ENCODE measurements at regions not wholly inside any gene's neighbourhood (a gene's known extent, or its start where the extent isn't known, plus 50 kb on each side); places are given as distances from the start of the nearest gene placed in this dataset.

DNA sequence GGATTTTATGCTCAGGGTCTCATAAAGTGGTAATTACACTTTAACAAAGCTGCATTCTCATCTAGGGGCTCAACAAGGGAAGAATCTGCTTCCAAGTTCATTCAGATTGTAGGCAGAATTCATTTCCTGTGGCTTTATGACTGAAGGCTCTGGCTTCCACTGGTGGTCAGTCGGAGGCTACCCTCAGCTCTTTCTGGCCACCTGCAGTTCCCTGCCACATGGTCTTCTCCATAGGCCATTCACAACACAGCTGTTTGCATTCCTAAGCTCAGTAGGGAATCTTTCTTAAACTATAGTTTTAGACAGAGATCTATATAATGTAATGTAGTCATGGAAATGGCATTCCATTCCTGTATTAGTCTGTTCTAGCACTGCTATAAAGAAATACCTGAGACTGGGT is 973.0 kb upstream of the SLIT2 start:
- Histone ChIP-seq H3K4me3 (ENCODE audit: low read length in 2 of 2) (no peak overlapping the region), H3K36me3 (ENCODE audit: control insufficient read depth in 2 of 2, insufficient read depth in 2 of 2, low read length in 2 of 2) (no peaks in the 10 kb centered on the region), H3K4me1 (ENCODE audit: control insufficient read depth in 2 of 2, insufficient read depth in 2 of 2, low read length in 2 of 2) (no peaks in the 10 kb centered on the region), H3K9ac (ENCODE audit: low read depth in 1 of 2, low read length in 2 of 2) (no peak overlapping the region), H3K9me3 (ENCODE audit: control insufficient read depth in 2 of 2, low read length in 2 of 2) (no peaks in the 10 kb centered on the region), H3K27me3 (ENCODE audit: control insufficient read depth in 2 of 2, insufficient read depth in 2 of 2, low read length in 2 of 2) (no peaks in the 10 kb centered on the region), H3K27ac (ENCODE audit: low read depth in 2 of 2, low read length in 2 of 2) (no peak overlapping the region)

DNA sequence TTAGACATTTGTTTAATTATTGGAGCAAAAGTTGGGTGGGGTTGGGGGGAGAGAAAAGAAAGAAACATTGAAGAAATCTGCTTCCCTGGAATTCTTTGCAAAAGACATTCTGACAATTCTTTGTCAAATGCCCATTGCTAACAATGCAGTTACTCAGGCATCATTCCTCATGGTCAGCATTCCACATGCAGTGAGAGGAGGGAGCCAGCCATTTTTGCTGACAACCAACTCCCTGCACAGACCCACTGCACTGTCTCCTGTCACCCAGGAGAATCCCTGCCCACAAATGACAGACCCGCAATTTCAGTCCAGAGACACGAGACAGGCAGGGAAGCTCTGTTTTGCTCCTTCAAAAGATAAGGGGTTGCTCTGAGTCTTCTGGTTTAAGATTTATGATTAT is 985.1 kb upstream of the SLIT2 start:
- Histone ChIP-seq H3K27ac (ENCODE audit: low read depth in 2 of 2, low read length in 2 of 2) (no peak overlapping the region), H3K9me3 (ENCODE audit: control insufficient read depth in 2 of 2, low read length in 2 of 2) (no peaks in the 10 kb centered on the region), H3K4me1 (ENCODE audit: control insufficient read depth in 2 of 2, insufficient read depth in 2 of 2, low read length in 2 of 2) (no peaks in the 10 kb centered on the region), H3K36me3 (ENCODE audit: control insufficient read depth in 2 of 2, insufficient read depth in 2 of 2, low read length in 2 of 2) (no peaks in the 10 kb centered on the region), H3K9ac (ENCODE audit: low read depth in 1 of 2, low read length in 2 of 2) (no peak overlapping the region), H3K4me3 (ENCODE audit: low read length in 2 of 2) (no peak overlapping the region), H3K27me3 (ENCODE audit: control insufficient read depth in 2 of 2, insufficient read depth in 2 of 2, low read length in 2 of 2) (no peaks in the 10 kb centered on the region)

DNA sequence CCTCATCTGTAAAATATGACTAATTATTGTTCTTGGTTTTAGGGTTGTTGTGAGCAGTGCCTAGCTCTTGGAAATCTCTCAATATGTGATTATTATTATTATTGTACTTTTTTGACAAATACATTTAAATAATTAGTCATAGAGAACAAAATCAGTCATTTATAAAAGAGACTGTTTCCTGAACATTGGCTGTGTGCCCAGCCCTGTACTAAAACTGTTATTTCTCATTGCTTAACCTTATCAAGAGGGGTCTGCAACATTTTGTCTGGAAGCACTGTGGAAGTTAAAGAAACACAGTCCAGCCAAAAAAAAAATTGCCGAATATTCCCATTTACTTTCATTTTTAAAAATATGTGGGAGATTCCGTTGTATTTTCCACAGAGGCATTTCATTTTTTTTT is 989.2 kb upstream of the SLIT2 start:
- H3K9ac ChIP-seq (ENCODE audit: low read depth in 1 of 2, low read length in 2 of 2) = no peak overlapping the region
- no peak overlapping the region for H3K4me3 ChIP-seq (ENCODE audit: low read length in 2 of 2)
- H3K4me1 ChIP-seq (ENCODE audit: control insufficient read depth in 2 of 2, insufficient read depth in 2 of 2, low read length in 2 of 2) = no peaks in the 10 kb centered on the region
- H3K27ac ChIP-seq (ENCODE audit: low read depth in 2 of 2, low read length in 2 of 2) = no peak overlapping the region
- H3K27me3 ChIP-seq (ENCODE audit: control insufficient read depth in 2 of 2, insufficient read depth in 2 of 2, low read length in 2 of 2) = no peaks in the 10 kb centered on the region
- H3K36me3 ChIP-seq (ENCODE audit: control insufficient read depth in 2 of 2, insufficient read depth in 2 of 2, low read length in 2 of 2) = no peaks in the 10 kb centered on the region
- no peaks in the 10 kb centered on the region for H3K9me3 ChIP-seq (ENCODE audit: control insufficient read depth in 2 of 2, low read length in 2 of 2)

DNA sequence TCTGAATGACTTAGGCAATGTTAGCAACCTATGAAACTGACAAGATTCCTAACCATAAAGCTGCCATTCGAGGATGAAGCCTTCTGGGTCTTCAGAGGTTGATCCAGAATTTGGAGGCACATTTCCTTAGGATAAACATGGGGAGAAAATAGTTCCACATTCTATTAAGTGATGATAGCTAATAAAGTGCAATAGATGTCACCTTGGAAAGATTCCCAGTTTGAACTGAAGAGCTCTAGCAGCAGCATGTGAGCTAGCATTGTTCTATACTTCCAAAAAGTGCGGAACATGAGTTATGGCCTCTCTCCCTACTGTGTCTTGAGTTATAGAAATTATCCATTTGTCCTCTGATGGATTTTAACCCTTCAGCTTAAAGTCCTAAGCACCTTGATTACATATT is 991.4 kb upstream of the SLIT2 start:
- H3K27ac ChIP-seq (ENCODE audit: low read depth in 2 of 2, low read length in 2 of 2) = no peak overlapping the region
- H3K4me1 ChIP-seq (ENCODE audit: control insufficient read depth in 2 of 2, insufficient read depth in 2 of 2, low read length in 2 of 2) = no peaks in the 10 kb centered on the region
- H3K9ac ChIP-seq (ENCODE audit: low read depth in 1 of 2, low read length in 2 of 2) = no peak overlapping the region
- H3K27me3 ChIP-seq (ENCODE audit: control insufficient read depth in 2 of 2, insufficient read depth in 2 of 2, low read length in 2 of 2) = no peaks in the 10 kb centered on the region
- H3K9me3 ChIP-seq (ENCODE audit: control insufficient read depth in 2 of 2, low read length in 2 of 2) = no peaks in the 10 kb centered on the region
- H3K4me3 ChIP-seq (ENCODE audit: low read length in 2 of 2) = no peak overlapping the region
- no peaks in the 10 kb centered on the region for H3K36me3 ChIP-seq (ENCODE audit: control insufficient read depth in 2 of 2, insufficient read depth in 2 of 2, low read length in 2 of 2)

DNA sequence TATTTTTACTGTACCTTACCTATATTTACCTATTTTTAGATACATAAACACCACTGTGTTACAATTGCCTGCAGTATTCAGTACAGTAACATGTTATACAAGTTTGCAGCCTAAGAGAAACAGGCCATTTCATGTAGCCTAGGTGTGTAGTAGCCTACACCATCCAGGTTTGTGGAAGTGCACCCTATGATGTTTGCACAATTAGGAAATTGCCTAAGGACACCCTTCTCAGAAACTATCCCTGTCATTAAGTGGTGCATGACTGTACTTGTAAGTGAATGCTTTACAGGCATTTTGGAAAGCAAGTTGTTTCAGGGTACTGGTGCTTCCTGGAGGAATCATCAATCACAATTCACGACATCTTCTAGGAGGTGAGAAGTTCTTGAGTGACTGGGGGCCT is 991.8 kb upstream of the SLIT2 start:
- Histone ChIP-seq H3K4me1 (ENCODE audit: control insufficient read depth in 2 of 2, insufficient read depth in 2 of 2, low read length in 2 of 2) (no peaks in the 10 kb centered on the region), H3K9ac (ENCODE audit: low read depth in 1 of 2, low read length in 2 of 2) (no peak overlapping the region)

DNA sequence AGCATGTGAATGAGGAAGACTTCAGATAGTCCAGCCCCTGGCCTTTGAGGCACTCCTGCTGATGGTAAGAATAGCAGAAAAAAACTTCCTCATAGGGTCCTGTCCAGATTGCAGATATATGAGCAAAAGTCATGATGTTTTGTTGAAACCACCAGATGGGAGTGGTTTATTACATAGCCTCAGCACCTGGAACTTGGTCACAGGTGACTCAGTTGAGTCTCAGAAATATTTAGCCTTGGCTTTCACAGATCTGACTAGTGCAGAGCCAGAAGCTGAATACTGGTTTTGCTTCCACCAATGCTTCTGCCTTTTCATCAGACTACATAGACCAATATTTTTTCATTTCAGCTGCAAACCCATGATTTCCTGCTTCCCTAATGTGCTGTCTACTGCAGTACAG is 994.9 kb upstream of the SLIT2 start:
- H3K27ac ChIP-seq (ENCODE audit: low read depth in 2 of 2, low read length in 2 of 2) = no peak overlapping the region
- H3K9me3 ChIP-seq (ENCODE audit: control insufficient read depth in 2 of 2, low read length in 2 of 2) = no peaks in the 10 kb centered on the region
- no peaks in the 10 kb centered on the region for H3K4me1 ChIP-seq (ENCODE audit: control insufficient read depth in 2 of 2, insufficient read depth in 2 of 2, low read length in 2 of 2)

More for the DNA sequence above, 991.8 kb upstream of the SLIT2 start:
- Histone ChIP-seq H3K27me3 (ENCODE audit: control insufficient read depth in 2 of 2, insufficient read depth in 2 of 2, low read length in 2 of 2) (no peaks in the 10 kb centered on the region), H3K4me3 (ENCODE audit: low read length in 2 of 2) (no peak overlapping the region), H3K36me3 (ENCODE audit: control insufficient read depth in 2 of 2, insufficient read depth in 2 of 2, low read length in 2 of 2) (no peaks in the 10 kb centered on the region), H3K27ac (ENCODE audit: low read depth in 2 of 2, low read length in 2 of 2) (no peak overlapping the region), H3K9me3 (ENCODE audit: control insufficient read depth in 2 of 2, low read length in 2 of 2) (no peaks in the 10 kb centered on the region)

DNA sequence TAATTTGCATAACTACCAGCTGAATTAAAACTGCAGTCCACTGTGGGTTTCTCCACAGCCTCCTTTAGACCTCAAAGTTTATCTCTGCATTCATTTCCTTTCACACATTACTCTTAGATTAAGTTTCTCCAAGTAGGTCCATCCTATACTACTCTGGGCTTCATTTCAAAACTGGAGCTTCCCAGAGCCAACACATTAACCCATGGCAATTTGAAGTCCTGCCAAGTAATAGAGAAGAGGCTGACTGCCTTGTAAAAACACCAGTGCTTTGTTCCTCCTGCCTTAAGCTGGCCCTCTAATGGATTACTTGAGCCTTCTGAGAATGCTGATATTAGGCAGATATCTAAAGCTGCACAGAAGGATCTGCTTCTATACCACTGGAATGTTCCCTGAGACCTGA is 997.2 kb upstream of the SLIT2 start:
- Histone ChIP-seq H3K4me3 (ENCODE audit: low read length in 2 of 2) (no peak overlapping the region), H3K27ac (ENCODE audit: low read depth in 2 of 2, low read length in 2 of 2) (no peak overlapping the region), H3K36me3 (ENCODE audit: control insufficient read depth in 2 of 2, insufficient read depth in 2 of 2, low read length in 2 of 2) (no peaks in the 10 kb centered on the region), H3K4me1 (ENCODE audit: control insufficient read depth in 2 of 2, insufficient read depth in 2 of 2, low read length in 2 of 2) (no peaks in the 10 kb centered on the region), H3K9me3 (ENCODE audit: control insufficient read depth in 2 of 2, low read length in 2 of 2) (no peaks in the 10 kb centered on the region), H3K9ac (ENCODE audit: low read depth in 1 of 2, low read length in 2 of 2) (no peak overlapping the region), H3K27me3 (ENCODE audit: control insufficient read depth in 2 of 2, insufficient read depth in 2 of 2, low read length in 2 of 2) (no peaks in the 10 kb centered on the region)

More for the DNA sequence above, 994.9 kb upstream of the SLIT2 start:
- Histone ChIP-seq H3K27me3 (ENCODE audit: control insufficient read depth in 2 of 2, insufficient read depth in 2 of 2, low read length in 2 of 2) (no peaks in the 10 kb centered on the region), H3K36me3 (ENCODE audit: control insufficient read depth in 2 of 2, insufficient read depth in 2 of 2, low read length in 2 of 2) (no peaks in the 10 kb centered on the region), H3K4me3 (ENCODE audit: low read length in 2 of 2) (no peak overlapping the region), H3K9ac (ENCODE audit: low read depth in 1 of 2, low read length in 2 of 2) (no peak overlapping the region)

DNA sequence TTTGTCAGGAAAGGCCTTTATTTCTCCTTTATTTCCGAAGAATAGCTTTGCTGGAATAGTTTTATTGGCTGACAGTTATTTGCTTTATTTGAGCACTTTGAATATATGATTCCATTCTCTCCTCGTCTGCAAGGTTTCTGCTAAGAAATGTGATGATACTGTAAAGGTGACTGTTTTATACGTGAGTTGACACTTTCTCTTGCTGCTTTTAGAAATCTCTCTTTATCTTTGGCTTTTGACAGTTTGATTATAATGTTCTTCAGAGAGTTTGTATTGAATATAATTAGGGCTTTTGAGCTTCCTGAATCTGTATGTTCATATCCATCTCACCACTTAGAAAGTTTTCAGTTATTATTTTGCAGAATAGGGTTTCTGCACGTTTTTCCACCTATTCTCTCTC is 1003.7 kb upstream of the SLIT2 start:
- no peak overlapping the region for H3K9ac ChIP-seq (ENCODE audit: low read depth in 1 of 2, low read length in 2 of 2)
- no peaks in the 10 kb centered on the region for H3K9me3 ChIP-seq (ENCODE audit: control insufficient read depth in 2 of 2, low read length in 2 of 2)
- H3K27ac ChIP-seq (ENCODE audit: low read depth in 2 of 2, low read length in 2 of 2) = no peak overlapping the region
- H3K36me3 ChIP-seq (ENCODE audit: control insufficient read depth in 2 of 2, insufficient read depth in 2 of 2, low read length in 2 of 2) = no peaks in the 10 kb centered on the region
- H3K27me3 ChIP-seq (ENCODE audit: control insufficient read depth in 2 of 2, insufficient read depth in 2 of 2, low read length in 2 of 2) = no peaks in the 10 kb centered on the region
- no peak overlapping the region for H3K4me3 ChIP-seq (ENCODE audit: low read length in 2 of 2)
- no peaks in the 10 kb centered on the region for H3K4me1 ChIP-seq (ENCODE audit: control insufficient read depth in 2 of 2, insufficient read depth in 2 of 2, low read length in 2 of 2)

DNA sequence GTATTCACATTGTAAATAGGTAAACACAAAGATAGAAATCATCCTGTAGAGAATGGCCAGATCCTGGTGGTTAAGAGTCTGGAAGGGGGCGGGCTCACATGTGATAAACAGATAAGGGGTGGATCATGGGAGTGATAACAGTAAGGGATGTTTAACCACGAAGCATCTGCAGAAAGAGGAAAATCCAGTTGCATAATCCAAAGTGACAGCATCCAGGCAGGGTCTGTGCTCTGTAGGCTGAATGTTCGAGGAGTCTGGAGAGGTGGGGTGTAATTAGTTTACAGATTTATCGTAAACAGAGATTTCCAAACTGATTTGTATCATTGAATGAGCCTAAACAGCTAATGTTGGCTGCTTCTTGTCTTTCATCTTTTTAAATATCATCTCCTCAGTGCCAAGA is 1009.8 kb upstream of the SLIT2 start:
- Histone ChIP-seq H3K9me3 (ENCODE audit: control insufficient read depth in 2 of 2, low read length in 2 of 2) (no peaks in the 10 kb centered on the region), H3K4me1 (ENCODE audit: control insufficient read depth in 2 of 2, insufficient read depth in 2 of 2, low read length in 2 of 2) (no peaks in the 10 kb centered on the region), H3K4me3 (ENCODE audit: low read length in 2 of 2) (no peak overlapping the region), H3K27ac (ENCODE audit: low read depth in 2 of 2, low read length in 2 of 2) (no peak overlapping the region), H3K27me3 (ENCODE audit: control insufficient read depth in 2 of 2, insufficient read depth in 2 of 2, low read length in 2 of 2) (no peaks in the 10 kb centered on the region), H3K9ac (ENCODE audit: low read depth in 1 of 2, low read length in 2 of 2) (no peak overlapping the region), H3K36me3 (ENCODE audit: control insufficient read depth in 2 of 2, insufficient read depth in 2 of 2, low read length in 2 of 2) (no peaks in the 10 kb centered on the region)

DNA sequence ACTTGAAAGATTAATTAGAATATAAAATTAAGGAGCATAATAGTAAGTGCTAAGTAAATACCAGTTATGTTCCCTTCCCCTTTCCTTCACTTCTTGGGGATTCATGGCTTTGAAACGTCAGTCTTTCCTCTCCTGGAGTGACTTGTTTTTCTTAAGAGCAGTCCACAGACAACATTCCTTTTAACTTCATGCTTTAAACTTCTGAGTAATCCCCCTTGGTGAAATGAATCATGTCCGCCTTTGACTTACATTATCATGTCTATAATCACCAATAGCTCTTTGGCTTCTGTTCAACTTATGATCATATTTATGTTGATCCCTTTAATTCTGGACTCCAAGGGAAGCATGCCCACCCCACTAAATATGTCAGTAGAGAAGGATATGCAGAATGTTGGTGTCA is 1012.1 kb upstream of the SLIT2 start:
- Histone ChIP-seq H3K27me3 (ENCODE audit: control insufficient read depth in 2 of 2, insufficient read depth in 2 of 2, low read length in 2 of 2) (no peaks in the 10 kb centered on the region), H3K4me3 (ENCODE audit: low read length in 2 of 2) (no peak overlapping the region), H3K4me1 (ENCODE audit: control insufficient read depth in 2 of 2, insufficient read depth in 2 of 2, low read length in 2 of 2) (no peaks in the 10 kb centered on the region), H3K27ac (ENCODE audit: low read depth in 2 of 2, low read length in 2 of 2) (no peak overlapping the region), H3K9me3 (ENCODE audit: control insufficient read depth in 2 of 2, low read length in 2 of 2) (no peaks in the 10 kb centered on the region), H3K9ac (ENCODE audit: low read depth in 1 of 2, low read length in 2 of 2) (no peak overlapping the region), H3K36me3 (ENCODE audit: control insufficient read depth in 2 of 2, insufficient read depth in 2 of 2, low read length in 2 of 2) (no peaks in the 10 kb centered on the region)

DNA sequence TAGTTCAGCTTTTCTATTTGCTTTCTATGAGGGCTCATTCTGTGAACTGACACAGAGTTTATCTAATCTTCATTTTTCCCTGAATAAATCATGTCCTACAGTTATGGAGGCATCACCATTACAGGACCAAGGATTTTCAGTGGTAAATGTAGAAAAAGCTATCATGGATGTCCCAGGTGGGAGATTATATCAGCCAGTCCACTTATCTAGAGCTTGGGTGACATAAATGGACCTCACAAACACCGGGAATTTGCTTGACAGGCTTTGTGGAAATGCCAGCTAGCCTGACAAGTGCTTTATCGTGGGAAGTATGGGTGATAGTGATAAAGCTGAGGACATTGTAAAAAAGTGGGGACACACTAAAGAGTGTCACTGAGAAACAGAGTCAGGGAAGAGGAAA is 1015.2 kb upstream of the SLIT2 start:
- H3K27me3 ChIP-seq (ENCODE audit: control insufficient read depth in 2 of 2, insufficient read depth in 2 of 2, low read length in 2 of 2) = no peaks in the 10 kb centered on the region
- H3K4me1 ChIP-seq (ENCODE audit: control insufficient read depth in 2 of 2, insufficient read depth in 2 of 2, low read length in 2 of 2) = no peaks in the 10 kb centered on the region
- H3K9ac ChIP-seq (ENCODE audit: low read depth in 1 of 2, low read length in 2 of 2) = no peak overlapping the region
- H3K27ac ChIP-seq (ENCODE audit: low read depth in 2 of 2, low read length in 2 of 2) = no peak overlapping the region
- no peaks in the 10 kb centered on the region for H3K9me3 ChIP-seq (ENCODE audit: control insufficient read depth in 2 of 2, low read length in 2 of 2)
- no peaks in the 10 kb centered on the region for H3K36me3 ChIP-seq (ENCODE audit: control insufficient read depth in 2 of 2, insufficient read depth in 2 of 2, low read length in 2 of 2)
- H3K4me3 ChIP-seq (ENCODE audit: low read length in 2 of 2) = no peak overlapping the region

Measured in mucosa of rectum (tissue), 2 donors.